ENCODE measurements at regions not wholly inside any gene's neighbourhood (a gene's known extent, or its start where the extent isn't known, plus 50 kb on each side); places are given as distances from the start of the nearest gene placed in this dataset.

DNA sequence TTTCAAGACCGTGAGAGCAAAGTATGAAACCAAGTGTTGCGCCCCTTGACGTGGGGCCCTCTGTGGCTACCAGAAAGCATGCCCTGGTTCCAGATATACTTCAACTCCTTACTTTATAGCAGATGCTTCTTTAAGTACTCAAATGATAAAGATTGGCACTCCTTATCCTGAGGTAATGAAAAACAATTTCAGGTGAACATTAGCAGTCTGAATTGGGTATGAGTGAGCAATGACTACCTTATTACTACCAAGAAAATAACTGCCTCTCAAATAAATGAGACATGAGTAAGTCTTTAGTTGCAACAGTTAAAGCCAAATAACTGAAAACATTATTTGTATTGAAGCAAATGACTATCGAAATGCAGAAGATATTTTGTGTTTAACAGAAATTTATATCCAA is 408.7 kb downstream of the MMUT start:
- Histone ChIP-seq H3K27ac (no peak overlapping the region), H3K36me3 (no peaks in the 10 kb centered on the region), H3K4me3 (no peak overlapping the region), H3K9me3 (no peaks in the 10 kb centered on the region), H3K27me3 (no peaks in the 10 kb centered on the region), H3K4me1 (no peaks in the 10 kb centered on the region)
- DNase-seq (no peak), ATAC-seq (ENCODE audit: low FRiP score in 2 of 2) (no peak)
- 82 to 88% methylated on average over 4 of the region's 4 CpGs for WGBS, 2 donors
- TF ChIP-seq POLR2A (IDR thresholded peaks at IDR 0.05) (no peak), POLR2AphosphoS5 (IDR thresholded peaks at IDR 0.05) (no peak), EP300 (IDR thresholded peaks at IDR 0.05) (no peak)
- TF ChIP-seq, protein P1, sequence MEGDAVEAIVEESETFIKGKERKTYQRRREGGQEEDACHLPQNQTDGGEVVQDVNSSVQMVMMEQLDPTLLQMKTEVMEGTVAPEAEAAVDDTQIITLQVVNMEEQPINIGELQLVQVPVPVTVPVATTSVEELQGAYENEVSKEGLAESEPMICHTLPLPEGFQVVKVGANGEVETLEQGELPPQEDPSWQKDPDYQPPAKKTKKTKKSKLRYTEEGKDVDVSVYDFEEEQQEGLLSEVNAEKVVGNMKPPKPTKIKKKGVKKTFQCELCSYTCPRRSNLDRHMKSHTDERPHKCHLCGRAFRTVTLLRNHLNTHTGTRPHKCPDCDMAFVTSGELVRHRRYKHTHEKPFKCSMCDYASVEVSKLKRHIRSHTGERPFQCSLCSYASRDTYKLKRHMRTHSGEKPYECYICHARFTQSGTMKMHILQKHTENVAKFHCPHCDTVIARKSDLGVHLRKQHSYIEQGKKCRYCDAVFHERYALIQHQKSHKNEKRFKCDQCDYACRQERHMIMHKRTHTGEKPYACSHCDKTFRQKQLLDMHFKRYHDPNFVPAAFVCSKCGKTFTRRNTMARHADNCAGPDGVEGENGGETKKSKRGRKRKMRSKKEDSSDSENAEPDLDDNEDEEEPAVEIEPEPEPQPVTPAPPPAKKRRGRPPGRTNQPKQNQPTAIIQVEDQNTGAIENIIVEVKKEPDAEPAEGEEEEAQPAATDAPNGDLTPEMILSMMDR (IDR thresholded peaks at IDR 0.05), result no peak

GRCh38 chr6:49052901-49053300 is 410.2 kb downstream of the MMUT start:
- Histone ChIP-seq H3K27me3 (no peaks in the 10 kb centered on the region), H3K27ac (no peak overlapping the region), H3K9me3 (no peaks in the 10 kb centered on the region), H3K4me1 (no peaks in the 10 kb centered on the region), H3K36me3 (no peaks in the 10 kb centered on the region), H3K4me3 (no peak overlapping the region)
- DNase-seq (no peak), ATAC-seq (ENCODE audit: low FRiP score in 2 of 2) (no peak)
- no peak for TF ChIP-seq EP300 (IDR thresholded peaks at IDR 0.05)
- no peak for TF ChIP-seq POLR2A (IDR thresholded peaks at IDR 0.05)
- TF ChIP-seq POLR2AphosphoS5 (IDR thresholded peaks at IDR 0.05), result no peak
- TF ChIP-seq, protein P1 (IDR thresholded peaks at IDR 0.05), result no peak
- WGBS, 2 donors, result 86 to 90% methylated on average over 2 of the region's 2 CpGs

DNA sequence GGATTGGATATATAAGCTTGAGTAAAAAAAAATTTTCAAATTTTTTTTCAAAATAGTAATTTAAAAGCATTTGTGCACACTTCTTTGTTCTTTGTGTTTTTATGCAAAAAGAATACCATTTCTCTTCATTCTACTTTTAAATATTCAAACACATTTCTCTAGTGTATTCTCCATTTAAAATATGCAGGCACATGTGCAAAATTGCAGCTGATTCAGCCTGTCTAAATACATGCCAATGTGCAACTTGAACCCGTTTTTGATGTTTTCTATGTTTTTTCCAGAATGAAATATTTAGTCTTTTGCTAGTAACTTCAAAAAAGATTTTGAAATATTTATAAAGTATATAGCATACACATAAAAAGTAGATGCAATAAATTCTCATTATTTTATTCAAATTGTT is 411.8 kb downstream of the MMUT start:
- TF ChIP-seq EP300 (IDR thresholded peaks at IDR 0.05), result no peak
- TF ChIP-seq POLR2A (IDR thresholded peaks at IDR 0.05), result no peak
- no peak for TF ChIP-seq POLR2AphosphoS5 (IDR thresholded peaks at IDR 0.05)
- TF ChIP-seq, protein P1 (IDR thresholded peaks at IDR 0.05), result no peak
- Histone ChIP-seq H3K4me3 (no peak overlapping the region), H3K36me3 (no peaks in the 10 kb centered on the region), H3K9me3 (no peaks in the 10 kb centered on the region), H3K27me3 (no peaks in the 10 kb centered on the region), H3K4me1 (no peaks in the 10 kb centered on the region), H3K27ac (no peak overlapping the region)
- DNase-seq, result no peak
- 65 to 71% methylated on average over 1 of the region's 1 CpG for WGBS, 2 donors
- ATAC-seq (ENCODE audit: low FRiP score in 2 of 2), result no peak

GRCh38 chr6:49050584-49050983 is 412.5 kb downstream of the MMUT start:
- Histone ChIP-seq H3K27ac (no peak overlapping the region), H3K9me3 (no peaks in the 10 kb centered on the region), H3K27me3 (no peaks in the 10 kb centered on the region), H3K36me3 (no peaks in the 10 kb centered on the region), H3K4me1 (no peaks in the 10 kb centered on the region), H3K4me3 (no peak overlapping the region)
- WGBS, 2 donors, result 59 to 63% methylated on average over 1 of the region's 1 CpG
- no peak for TF ChIP-seq POLR2A (IDR thresholded peaks at IDR 0.05)
- no peak for DNase-seq
- ATAC-seq (ENCODE audit: low FRiP score in 2 of 2), result no peak

GRCh38 chr6:49038294-49038822 is 424.7 kb downstream of the MMUT start:
- ATAC-seq (ENCODE audit: low FRiP score in 2 of 2) (no peak), DNase-seq (no peak)
- TF ChIP-seq, protein P1 (IDR thresholded peaks at IDR 0.05), result no peak
- TF ChIP-seq POLR2A (IDR thresholded peaks at IDR 0.05), result no peak
- no peak for TF ChIP-seq POLR2AphosphoS5 (IDR thresholded peaks at IDR 0.05)
- no peak for TF ChIP-seq EP300 (IDR thresholded peaks at IDR 0.05)
- H3K9me3 ChIP-seq, result no peaks in the 10 kb centered on the region
- no peak overlapping the region for H3K4me3 ChIP-seq
- H3K4me1 ChIP-seq, result no peaks in the 10 kb centered on the region
- H3K27ac ChIP-seq, result no peak overlapping the region
- no peaks in the 10 kb centered on the region for H3K36me3 ChIP-seq
- no peaks in the 10 kb centered on the region for H3K27me3 ChIP-seq
- 88 to 91% methylated on average over 2 of the region's 2 CpGs for WGBS, 2 donors
